ENCODE measurements at regions not wholly inside any gene's neighbourhood (a gene's known extent, or its start where the extent isn't known, plus 50 kb on each side); places are given as distances from the start of the nearest gene placed in this dataset.

DNA sequence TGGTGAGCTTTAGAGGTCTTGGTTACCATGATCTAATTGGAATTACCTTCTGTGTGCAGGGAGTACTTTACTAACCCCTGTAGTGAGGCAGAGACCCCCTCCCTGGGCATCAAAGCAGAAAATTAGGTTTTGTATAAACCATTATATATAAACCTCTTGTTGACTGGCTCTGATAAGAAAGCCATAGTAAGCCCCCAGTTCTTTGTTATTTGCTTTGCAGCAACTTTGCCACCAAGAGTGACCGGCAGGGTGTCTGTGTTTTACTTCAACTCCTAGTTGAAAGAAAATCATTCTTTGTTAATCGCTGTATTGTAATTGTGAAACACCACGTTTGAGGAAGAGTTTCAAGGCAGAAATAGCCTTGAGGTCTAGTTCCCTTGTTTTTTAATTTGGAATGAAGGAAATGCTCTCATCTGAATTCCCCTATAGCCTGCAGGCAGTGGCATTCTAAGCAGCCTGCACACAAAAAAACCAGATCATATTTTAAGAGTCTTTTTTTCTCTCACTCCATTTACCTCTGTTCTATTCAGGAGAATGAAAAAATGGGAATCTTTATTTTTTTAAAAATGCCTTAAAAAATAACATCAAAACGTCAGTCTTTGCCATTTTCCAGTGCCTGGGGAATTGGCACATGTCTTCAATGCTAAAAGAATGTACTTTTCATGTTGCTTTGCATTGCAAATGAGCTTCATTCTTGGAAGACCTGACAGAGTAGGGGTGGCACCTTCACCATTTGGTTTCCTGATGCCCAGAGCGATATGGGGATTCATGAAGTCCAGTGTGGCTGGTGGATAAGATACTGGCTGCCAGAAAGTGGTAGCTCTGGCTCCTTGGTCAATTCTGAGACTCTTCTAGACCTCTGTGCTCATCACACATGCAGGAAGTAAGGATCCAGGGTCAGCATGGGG, 338.1 kb downstream of the SLC4A3 start:
- no peak overlapping the region for H3K27ac ChIP-seq (ENCODE audit: low read length)
- no peaks in the 10 kb centered on the region for H3K36me3 ChIP-seq (ENCODE audit: low read depth, low read length)
- H3K9me3 ChIP-seq (ENCODE audit: low read length): no peaks in the 10 kb centered on the region
- no peaks in the 10 kb centered on the region for H3K79me2 ChIP-seq (ENCODE audit: low read length)
- no peak overlapping the region for H3K4me3 ChIP-seq (ENCODE audit: low read length)
- no peak overlapping the region for H3K4me2 ChIP-seq (ENCODE audit: low read length)
- intact Hi-C loops (cut with micrococcal nuclease): loop anchor here (5.0 kb wide), 1 partner anchor 98 kb away; no protein-coding TSS in a partner anchor
- H3K9me2 ChIP-seq (replicated peaks; ENCODE audit: low read length): no peaks in the 10 kb centered on the region
- no peak overlapping the region for H3K9ac ChIP-seq (ENCODE audit: low read length)
- no peaks in the 10 kb centered on the region for H3K27me3 ChIP-seq (ENCODE audit: low read length)
- no TSS peak for BruUV-seq (replicated peaks)
- ATAC-seq: no peak
- POLR2A ChIA-PET (ENCODE audit: unreplicated experiment): no interaction called here
- CTCF ChIA-PET: no interaction called here
- no peaks in the 10 kb centered on the region for H4K20me1 ChIP-seq (ENCODE audit: low read length)
- no peak overlapping the region for H2AFZ ChIP-seq (ENCODE audit: low read length)
- H3F3A ChIP-seq (ENCODE audit: low read length, unreplicated experiment): peaks cover 11% of the 10 kb centered on the region
- no peak for TF ChIP-seq EZH2phosphoT487 (IDR thresholded peaks at IDR 0.05; ENCODE audit: borderline replicate concordance, low read length)
- TF ChIP-seq, protein P1, sequence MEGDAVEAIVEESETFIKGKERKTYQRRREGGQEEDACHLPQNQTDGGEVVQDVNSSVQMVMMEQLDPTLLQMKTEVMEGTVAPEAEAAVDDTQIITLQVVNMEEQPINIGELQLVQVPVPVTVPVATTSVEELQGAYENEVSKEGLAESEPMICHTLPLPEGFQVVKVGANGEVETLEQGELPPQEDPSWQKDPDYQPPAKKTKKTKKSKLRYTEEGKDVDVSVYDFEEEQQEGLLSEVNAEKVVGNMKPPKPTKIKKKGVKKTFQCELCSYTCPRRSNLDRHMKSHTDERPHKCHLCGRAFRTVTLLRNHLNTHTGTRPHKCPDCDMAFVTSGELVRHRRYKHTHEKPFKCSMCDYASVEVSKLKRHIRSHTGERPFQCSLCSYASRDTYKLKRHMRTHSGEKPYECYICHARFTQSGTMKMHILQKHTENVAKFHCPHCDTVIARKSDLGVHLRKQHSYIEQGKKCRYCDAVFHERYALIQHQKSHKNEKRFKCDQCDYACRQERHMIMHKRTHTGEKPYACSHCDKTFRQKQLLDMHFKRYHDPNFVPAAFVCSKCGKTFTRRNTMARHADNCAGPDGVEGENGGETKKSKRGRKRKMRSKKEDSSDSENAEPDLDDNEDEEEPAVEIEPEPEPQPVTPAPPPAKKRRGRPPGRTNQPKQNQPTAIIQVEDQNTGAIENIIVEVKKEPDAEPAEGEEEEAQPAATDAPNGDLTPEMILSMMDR (conservative IDR thresholded peaks at IDR 0.05; ENCODE audit: low read depth, low read length): no peak
- TF ChIP-seq EZH2 (IDR thresholded peaks at IDR 0.05; ENCODE audit: low read length, unreplicated experiment): no peak
- DNase-seq: no peak
- peaks cover 34% of the 10 kb centered on the region for H3K4me1 ChIP-seq (ENCODE audit: insufficient read depth, low read length)

DNA sequence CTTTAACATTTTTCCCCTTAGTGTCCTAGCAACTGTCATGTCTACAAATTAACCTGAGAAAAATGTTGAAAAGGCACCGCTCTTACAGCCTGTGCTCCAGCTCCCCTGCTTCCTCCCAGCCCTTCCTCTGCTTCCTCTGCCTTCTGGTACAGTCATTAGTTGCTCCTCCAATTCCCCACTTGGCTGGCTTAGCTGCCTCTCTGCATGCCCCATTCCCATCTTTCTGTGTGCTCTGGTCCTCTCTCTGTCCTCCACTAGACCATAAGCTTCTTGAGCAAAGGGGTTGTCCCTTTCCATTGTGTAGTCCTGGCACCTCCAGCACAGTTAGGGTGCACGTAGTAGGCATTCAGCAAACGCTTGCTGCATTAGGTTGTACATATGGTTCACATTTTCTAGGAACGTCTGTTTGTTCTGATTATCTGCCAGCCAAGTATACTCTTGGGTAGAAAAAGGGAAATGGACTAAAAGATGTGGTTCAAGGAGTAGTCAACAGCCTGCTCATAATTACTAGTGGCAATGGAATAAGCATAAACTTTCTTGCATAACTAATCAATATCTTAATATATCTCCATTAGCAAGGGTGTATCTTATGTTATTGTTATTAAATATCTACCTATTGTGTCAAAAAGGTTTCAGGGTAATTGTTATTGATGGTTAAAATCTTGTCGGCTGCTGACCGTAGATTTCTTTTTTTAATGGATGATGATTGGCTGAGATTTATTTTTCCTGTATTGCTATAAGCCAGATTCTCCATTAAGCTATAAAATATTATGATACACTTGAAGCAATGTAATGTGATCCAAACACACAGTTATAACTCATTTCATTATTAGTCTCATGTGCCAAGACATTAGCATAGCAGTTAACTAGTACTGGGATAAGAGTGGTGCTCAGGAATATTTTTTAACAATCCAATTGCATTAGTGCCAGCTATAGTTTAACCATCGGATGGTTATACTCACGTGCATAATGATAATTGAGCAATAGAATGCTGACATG, 340.1 kb downstream of the SLC4A3 start:
- no peak for TF ChIP-seq EZH2phosphoT487 (IDR thresholded peaks at IDR 0.05; ENCODE audit: borderline replicate concordance, low read length)
- TF ChIP-seq, protein P1 (conservative IDR thresholded peaks at IDR 0.05; ENCODE audit: low read depth, low read length): no peak
- no peak for TF ChIP-seq EZH2 (IDR thresholded peaks at IDR 0.05; ENCODE audit: low read length, unreplicated experiment)
- no peaks in the 10 kb centered on the region for H3K9me2 ChIP-seq (replicated peaks; ENCODE audit: low read length)
- H3K4me1 ChIP-seq (ENCODE audit: insufficient read depth, low read length): peaks cover 26% of the 10 kb centered on the region
- ChIA-PET CTCF (no interaction called here), POLR2A (ENCODE audit: unreplicated experiment) (no interaction called here)
- no peaks in the 10 kb centered on the region for H3K79me2 ChIP-seq (ENCODE audit: low read length)
- no peak overlapping the region for H3K4me3 ChIP-seq (ENCODE audit: low read length)
- no peaks in the 10 kb centered on the region for H3K27me3 ChIP-seq (ENCODE audit: low read length)
- H3K4me2 ChIP-seq (ENCODE audit: low read length): no peak overlapping the region
- H3K9me3 ChIP-seq (ENCODE audit: low read length): no peaks in the 10 kb centered on the region
- ATAC-seq (no peak), DNase-seq (no peak)
- no peaks in the 10 kb centered on the region for H3K36me3 ChIP-seq (ENCODE audit: low read depth, low read length)
- H3K9ac ChIP-seq (ENCODE audit: low read length): no peak overlapping the region
- H3K27ac ChIP-seq (ENCODE audit: low read length): peak overlapping the region; percentile 94
- no TSS peak for BruUV-seq (replicated peaks)
- peaks cover 11% of the 10 kb centered on the region for H3F3A ChIP-seq (ENCODE audit: low read length, unreplicated experiment)
- no peaks in the 10 kb centered on the region for H4K20me1 ChIP-seq (ENCODE audit: low read length)
- H2AFZ ChIP-seq (ENCODE audit: low read length): no peak overlapping the region
- intact Hi-C loops (cut with micrococcal nuclease): loop anchor here (5.0 kb wide), 1 partner anchor 100 kb away; no protein-coding TSS in a partner anchor
